ENCODE measurements at regions not wholly inside any gene's neighbourhood (a gene's known extent, or its start where the extent isn't known, plus 50 kb on each side); places are given as distances from the start of the nearest gene placed in this dataset.

GRCh38 chr14:89654998-89655397 lies 238.0 kb upstream of the FOXN3 start:
- TF ChIP-seq CTCF (conservative IDR thresholded peaks at IDR 0.05) (no peak), EZH2 (IDR thresholded peaks at IDR 0.05; ENCODE audit: low read depth) (no peak)
